ENCODE measurements at regions not wholly inside any gene's neighbourhood (a gene's known extent, or its start where the extent isn't known, plus 50 kb on each side); places are given as distances from the start of the nearest gene placed in this dataset.

DNA sequence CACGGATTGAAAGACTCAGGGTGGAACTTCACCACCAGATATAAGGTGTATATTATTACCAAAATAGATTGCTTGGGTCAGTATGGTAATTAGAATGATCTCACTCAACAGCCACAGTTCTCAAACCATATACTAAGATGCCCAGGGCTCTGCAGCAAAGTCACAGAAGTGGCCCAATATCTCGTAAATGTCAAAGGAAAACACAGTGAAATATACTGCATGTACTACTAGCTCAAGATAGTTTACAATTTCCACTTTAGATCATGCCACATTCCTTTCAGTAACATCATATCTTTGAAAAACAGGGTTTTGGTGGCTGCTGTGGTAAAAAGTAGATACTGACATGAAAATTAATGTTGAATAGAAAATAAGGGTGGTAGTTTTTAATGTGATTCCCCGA is 180.3 kb upstream of the ATP1B1 start:
- Histone ChIP-seq H3K9ac (ENCODE audit: extremely low read depth, low read length, poor library complexity, severe bottlenecking) (no peak overlapping the region), H3K4me1 (ENCODE audit: control insufficient read depth, insufficient read depth, low read length) (no peaks in the 10 kb centered on the region), H3K36me3 (ENCODE audit: control insufficient read depth, insufficient read depth, low read length) (no peaks in the 10 kb centered on the region), H3K4me3 (ENCODE audit: low read length) (no peak overlapping the region), H3K27me3 (ENCODE audit: control insufficient read depth, insufficient read depth, low read length, poor library complexity, severe bottlenecking) (no peaks in the 10 kb centered on the region), H3K9me3 (ENCODE audit: control insufficient read depth, low read length) (no peaks in the 10 kb centered on the region), H3K27ac (ENCODE audit: low read depth, low read length) (no peak overlapping the region)
- no peak for DNase-seq
- no peak overlapping the region for H3K27ac Mint-ChIP-seq
- H3K36me3 Mint-ChIP-seq (ENCODE audit: low read depth) = no peaks in the 10 kb centered on the region
- TF ChIP-seq, protein P1, sequence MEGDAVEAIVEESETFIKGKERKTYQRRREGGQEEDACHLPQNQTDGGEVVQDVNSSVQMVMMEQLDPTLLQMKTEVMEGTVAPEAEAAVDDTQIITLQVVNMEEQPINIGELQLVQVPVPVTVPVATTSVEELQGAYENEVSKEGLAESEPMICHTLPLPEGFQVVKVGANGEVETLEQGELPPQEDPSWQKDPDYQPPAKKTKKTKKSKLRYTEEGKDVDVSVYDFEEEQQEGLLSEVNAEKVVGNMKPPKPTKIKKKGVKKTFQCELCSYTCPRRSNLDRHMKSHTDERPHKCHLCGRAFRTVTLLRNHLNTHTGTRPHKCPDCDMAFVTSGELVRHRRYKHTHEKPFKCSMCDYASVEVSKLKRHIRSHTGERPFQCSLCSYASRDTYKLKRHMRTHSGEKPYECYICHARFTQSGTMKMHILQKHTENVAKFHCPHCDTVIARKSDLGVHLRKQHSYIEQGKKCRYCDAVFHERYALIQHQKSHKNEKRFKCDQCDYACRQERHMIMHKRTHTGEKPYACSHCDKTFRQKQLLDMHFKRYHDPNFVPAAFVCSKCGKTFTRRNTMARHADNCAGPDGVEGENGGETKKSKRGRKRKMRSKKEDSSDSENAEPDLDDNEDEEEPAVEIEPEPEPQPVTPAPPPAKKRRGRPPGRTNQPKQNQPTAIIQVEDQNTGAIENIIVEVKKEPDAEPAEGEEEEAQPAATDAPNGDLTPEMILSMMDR (conservative IDR thresholded peaks at IDR 0.05) = no peak
- peaks cover 3% of the 10 kb centered on the region for H3K9me3 Mint-ChIP-seq
- no peak overlapping the region for H3K4me3 Mint-ChIP-seq
- 87% methylated on average over 2 of the region's 3 CpGs; no CpG with 5 or more reads in 1 of the 2 experiments for WGBS, 2 experiments (ENCODE audit: insufficient coverage in 1 of 2, insufficient read length in 1 of 2)
- H3K4me1 Mint-ChIP-seq = no peaks in the 10 kb centered on the region
- H3K27me3 Mint-ChIP-seq (ENCODE audit: insufficient read depth) = no peaks in the 10 kb centered on the region

DNA sequence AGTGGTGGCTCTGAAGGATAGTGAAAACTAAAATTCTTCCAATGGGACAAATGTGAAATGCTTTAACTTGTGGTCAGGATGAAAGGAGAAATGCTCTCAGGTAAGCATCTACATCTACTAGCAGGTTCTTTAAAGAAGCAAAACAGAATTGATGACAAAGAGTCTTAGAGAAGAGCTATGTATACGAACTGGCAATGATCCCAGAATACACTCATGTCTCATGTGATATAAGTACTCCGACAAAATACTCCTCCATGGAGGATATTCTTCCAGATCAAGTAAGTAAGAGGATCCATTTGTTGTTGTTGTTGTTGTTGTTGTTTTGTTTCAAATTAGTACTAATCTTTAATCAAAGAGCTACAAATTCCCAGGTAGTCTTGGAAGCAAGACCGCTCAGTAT is 174.0 kb upstream of the ATP1B1 start:
- WGBS, 2 experiments (ENCODE audit: insufficient coverage in 1 of 2, insufficient read length in 1 of 2) = 93 to 100% methylated on average over 1 to 3 of the region's 3 CpGs
- no peak for DNase-seq
- H3K4me1 Mint-ChIP-seq = no peaks in the 10 kb centered on the region
- H3K27me3 Mint-ChIP-seq (ENCODE audit: insufficient read depth) = no peaks in the 10 kb centered on the region
- Histone ChIP-seq H3K9ac (ENCODE audit: extremely low read depth, low read length, poor library complexity, severe bottlenecking) (no peak overlapping the region), H3K27ac (ENCODE audit: low read depth, low read length) (no peak overlapping the region), H3K36me3 (ENCODE audit: control insufficient read depth, insufficient read depth, low read length) (no peaks in the 10 kb centered on the region), H3K27me3 (ENCODE audit: control insufficient read depth, insufficient read depth, low read length, poor library complexity, severe bottlenecking) (no peaks in the 10 kb centered on the region), H3K4me3 (ENCODE audit: low read length) (no peak overlapping the region), H3K9me3 (ENCODE audit: control insufficient read depth, low read length) (no peaks in the 10 kb centered on the region), H3K4me1 (ENCODE audit: control insufficient read depth, insufficient read depth, low read length) (no peaks in the 10 kb centered on the region)
- H3K4me3 Mint-ChIP-seq = no peak overlapping the region
- TF ChIP-seq, protein P1 (conservative IDR thresholded peaks at IDR 0.05) = no peak
- H3K9me3 Mint-ChIP-seq = no peaks in the 10 kb centered on the region
- no peak overlapping the region for H3K27ac Mint-ChIP-seq
- H3K36me3 Mint-ChIP-seq (ENCODE audit: low read depth) = no peaks in the 10 kb centered on the region

DNA sequence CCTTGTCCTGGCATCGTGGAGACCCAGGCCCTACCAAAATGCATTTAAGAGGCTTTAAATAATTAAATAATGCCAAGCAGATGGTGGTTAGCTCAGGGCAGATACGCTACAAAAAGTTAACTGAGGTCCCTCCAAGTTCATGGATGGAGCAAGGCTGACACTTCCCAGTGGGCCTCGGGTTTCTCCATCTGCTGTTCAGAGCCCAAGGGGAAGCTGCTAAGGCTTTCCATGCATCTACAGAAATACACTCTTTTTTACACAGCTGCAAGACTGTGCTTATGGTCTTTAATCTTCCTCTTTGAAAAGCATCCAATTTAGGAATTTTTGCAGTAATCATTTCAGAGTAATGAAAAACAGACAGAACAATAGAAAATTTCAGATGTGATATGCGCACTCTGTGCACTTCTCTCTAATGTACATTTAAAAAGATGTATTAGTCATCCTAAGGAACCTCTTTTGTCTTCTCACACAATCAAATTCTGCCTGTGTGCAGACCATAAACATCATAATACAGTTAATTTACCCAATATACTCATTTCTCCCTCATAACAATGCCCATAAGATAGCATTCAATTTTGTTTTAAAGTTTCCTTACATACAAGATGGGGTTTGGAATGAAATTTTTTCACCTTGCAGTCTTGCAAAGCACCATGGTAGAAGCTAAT is 173.2 kb upstream of the ATP1B1 start:
- no peaks in the 10 kb centered on the region for H3K27me3 ChIP-seq (ENCODE audit: control insufficient read depth, insufficient read depth, low read length, poor library complexity, severe bottlenecking)
- no peak overlapping the region for H3K9ac ChIP-seq (ENCODE audit: extremely low read depth, low read length, poor library complexity, severe bottlenecking)
- no peak for DNase-seq
- 92 to 100% methylated on average over 1 to 4 of the region's 4 CpGs for WGBS, 2 experiments (ENCODE audit: insufficient coverage in 1 of 2, insufficient read length in 1 of 2)
- Mint-ChIP-seq H3K4me3 (no peak overlapping the region), H3K27me3 (ENCODE audit: insufficient read depth) (no peaks in the 10 kb centered on the region), H3K36me3 (ENCODE audit: low read depth) (no peaks in the 10 kb centered on the region), H3K9me3 (no peaks in the 10 kb centered on the region), H3K4me1 (no peaks in the 10 kb centered on the region), H3K27ac (no peak overlapping the region)
- no peak overlapping the region for H3K27ac ChIP-seq (ENCODE audit: low read depth, low read length)
- TF ChIP-seq, protein P1 (conservative IDR thresholded peaks at IDR 0.05) = no peak
- no peaks in the 10 kb centered on the region for H3K9me3 ChIP-seq (ENCODE audit: control insufficient read depth, low read length)
- no peaks in the 10 kb centered on the region for H3K4me1 ChIP-seq (ENCODE audit: control insufficient read depth, insufficient read depth, low read length)
- no peak overlapping the region for H3K4me3 ChIP-seq (ENCODE audit: low read length)
- H3K36me3 ChIP-seq (ENCODE audit: control insufficient read depth, insufficient read depth, low read length) = no peaks in the 10 kb centered on the region

Data from endodermal cell (in vitro differentiated cells).